ENCODE measurements at regions not wholly inside any gene's neighbourhood (a gene's known extent, or its start where the extent isn't known, plus 50 kb on each side); places are given as distances from the start of the nearest gene placed in this dataset.
A peak's percentile ranks its signal among the peaks of the same experiment; 100 is the strongest.

DNA sequence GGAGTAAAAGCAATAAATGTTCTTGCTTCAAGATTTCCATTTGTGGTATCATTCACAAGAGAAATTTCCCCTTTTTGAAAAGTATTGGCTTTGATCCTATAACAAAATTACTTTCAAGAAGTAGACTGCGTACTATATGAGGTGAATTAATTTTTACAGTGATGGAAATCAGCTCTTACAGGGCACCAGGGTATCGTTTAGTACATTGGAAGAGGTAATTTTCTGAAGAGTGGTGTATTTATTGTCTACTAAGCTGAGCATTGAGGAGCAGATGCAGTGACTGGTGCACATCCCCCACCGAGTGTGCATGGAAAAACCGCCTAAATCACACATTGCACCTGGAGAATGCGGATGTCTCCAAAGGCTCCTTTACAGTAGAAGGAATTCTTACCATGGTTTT lies 209.5 kb downstream of the SAMD5 start:
- DNase-seq, result no peak

DNA sequence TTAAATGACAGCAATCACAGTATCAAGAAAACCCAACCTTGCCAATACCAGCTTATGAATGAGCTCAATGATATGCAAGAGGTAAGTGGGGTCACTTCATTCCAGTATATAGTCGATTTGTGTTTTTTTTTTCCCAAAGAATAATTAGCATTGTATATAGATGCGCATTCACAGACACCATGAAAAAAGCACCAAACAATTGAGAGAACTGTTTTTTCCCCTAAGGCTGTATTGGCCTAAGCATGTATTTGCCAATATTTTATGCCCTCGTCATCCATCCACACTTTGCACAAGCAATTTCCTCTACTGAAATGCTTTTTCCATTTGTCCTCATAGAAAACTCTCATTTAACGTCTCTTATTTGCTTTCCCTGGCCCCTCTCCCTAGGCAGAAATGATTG lies 213.7 kb downstream of the SAMD5 start:
- no peak for DNase-seq

DNA sequence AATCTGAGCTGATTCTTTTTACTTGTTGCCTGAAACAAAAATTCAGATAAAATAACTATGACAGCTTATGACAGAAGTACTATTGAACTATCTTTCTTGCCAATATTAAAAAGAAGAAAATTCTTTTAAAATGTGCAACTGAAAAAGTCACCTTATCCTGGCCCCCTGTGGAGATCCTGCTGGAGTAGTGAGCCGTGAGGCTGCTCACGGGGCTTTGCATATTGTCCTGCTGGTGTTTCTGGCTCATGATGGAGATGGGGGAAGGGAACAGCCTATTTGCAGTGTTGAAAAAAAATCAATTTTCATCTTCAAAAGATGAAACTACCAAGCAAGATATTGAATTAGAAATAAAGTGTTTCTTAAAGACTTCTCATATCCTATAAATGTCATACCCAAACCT lies 216.0 kb downstream of the SAMD5 start:
- no peak for DNase-seq

DNA sequence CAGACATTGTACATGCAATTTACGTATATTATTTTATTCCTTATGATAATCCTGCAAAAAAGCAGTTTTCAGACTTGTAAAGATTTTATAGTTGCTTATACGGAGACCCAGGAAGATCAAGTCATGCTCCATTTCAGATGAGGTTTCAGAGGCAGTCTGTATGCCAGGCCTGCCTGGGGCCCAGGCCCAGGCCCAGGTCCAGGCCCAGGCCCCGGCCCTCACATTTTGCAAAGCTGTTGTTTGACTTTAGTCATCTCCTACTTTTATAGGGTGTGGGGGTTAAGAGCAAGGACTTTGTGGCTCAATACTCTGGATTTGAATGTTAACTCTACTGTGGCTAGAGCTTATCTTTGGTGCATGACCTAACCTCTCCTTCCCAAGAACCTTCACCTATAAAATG lies 217.9 kb downstream of the SAMD5 start:
- DNase-seq, result no peak

DNA sequence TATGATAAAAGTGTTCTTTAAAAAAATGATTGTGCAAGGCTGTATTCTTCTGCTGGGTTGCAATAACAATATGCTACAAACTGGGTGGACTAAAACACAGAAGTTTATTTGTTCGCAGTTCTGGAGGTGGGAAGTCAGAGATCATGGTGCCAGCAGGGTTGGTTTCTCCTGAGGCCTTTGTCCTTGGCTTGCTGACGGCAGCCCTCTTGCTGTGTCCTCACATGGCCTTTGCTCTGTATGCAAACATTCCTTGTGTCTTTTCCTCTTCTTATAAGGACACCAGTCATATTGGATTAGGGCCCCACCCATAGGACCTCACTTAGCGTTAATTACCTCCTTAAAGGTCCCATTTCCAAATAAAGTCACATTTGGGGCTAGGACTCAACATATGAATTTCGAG lies 220.4 kb downstream of the SAMD5 start:
- no peak for DNase-seq

DNA sequence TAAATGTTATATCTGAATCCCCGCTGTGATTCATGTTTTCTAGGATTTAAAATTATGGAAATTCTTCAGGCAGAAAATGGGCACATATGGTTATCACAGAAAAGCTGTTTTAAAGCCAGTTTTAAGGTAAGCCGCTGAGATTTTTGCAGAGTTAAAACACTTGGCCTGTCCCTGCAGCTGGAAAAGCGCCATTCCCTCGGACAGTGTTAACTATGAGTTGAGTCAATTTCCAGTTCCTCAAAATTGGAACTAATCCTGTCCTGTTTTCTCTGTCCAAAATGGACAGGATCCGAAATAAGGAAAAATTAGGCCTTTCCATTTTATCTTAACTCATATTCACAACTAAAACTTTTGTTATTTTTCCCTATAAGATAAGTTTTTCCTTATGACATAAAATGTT lies 225.2 kb downstream of the SAMD5 start:
- peak; percentile 29 for DNase-seq

DNA sequence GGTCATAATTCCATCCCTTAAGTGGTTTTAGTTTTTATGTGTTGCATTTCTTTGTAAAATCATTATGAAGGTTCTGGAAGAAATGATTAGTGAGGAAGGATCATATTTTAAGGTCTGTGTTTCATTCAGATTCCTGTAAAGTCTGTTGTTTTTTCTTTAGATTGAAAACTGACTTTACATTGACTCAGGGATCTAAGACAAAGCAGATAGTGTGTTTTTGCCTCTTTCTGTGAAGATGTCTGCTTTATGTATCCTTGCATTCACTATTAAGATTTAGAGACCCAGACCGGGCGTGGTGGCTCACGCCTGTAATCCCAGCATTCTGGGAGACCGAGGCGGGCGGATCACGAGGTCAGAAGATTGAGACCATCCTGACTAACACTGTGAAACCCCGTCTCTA lies 225.7 kb downstream of the SAMD5 start:
- DNase-seq, result no peak

DNA sequence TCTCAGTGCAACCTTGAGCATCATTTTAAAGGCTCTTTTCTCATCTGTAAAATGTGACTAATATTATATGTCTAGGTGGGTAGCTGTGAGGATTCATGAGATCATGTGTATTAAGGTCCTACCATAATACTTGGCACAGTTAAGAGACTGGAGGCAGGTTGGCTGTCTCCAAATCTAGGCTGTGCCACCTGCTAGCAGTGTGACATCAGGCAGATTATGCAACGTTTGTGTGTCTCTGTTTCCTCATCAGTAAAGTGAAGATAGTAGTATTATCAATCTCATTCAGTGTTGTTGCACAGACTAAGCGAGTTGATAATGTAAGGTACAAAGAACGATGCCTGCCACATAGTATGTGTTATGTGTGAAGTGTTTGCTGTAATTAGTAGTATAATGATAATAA lies 227.4 kb downstream of the SAMD5 start:
- DNase-seq, result no peak

DNA sequence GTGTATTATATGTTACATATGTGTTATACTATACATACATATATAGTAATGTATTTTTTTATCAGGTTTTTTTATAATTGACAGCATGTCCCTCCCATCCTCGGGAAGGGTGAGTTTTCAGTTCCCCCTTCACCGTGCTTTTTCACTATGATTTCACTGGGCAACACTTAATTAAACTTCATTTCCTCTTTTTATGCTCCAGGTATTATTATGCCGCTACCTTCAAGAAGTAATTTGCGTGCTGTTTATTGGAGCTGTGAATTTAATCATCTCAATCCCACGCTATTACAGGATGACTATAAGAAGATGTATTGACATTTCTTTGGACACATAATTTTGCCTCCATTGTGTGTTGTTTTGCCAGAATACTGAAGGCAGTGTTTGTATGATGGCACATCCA lies 228.6 kb downstream of the SAMD5 start:
- DNase-seq, result no peak

DNA sequence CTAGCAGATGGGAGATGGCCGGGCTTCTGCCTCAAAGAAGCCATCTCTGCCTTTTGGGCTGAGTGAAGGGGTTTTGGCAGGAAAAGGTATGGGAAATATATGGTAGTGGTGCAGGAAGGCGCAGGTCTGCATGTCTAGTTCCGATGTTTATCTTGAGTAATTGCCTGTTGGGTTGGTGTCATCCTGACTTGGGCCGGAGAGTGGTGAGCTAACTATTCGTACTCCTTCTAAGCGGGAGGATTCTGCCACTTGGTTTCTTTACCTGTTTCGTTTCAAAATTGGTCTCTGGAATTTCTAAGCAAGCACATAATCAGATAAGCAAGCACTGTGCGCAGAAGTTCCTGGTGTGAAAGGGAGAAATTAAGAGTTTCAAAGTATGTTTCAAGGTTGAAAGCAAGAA lies 229.6 kb downstream of the SAMD5 start:
- no peak for DNase-seq

DNA sequence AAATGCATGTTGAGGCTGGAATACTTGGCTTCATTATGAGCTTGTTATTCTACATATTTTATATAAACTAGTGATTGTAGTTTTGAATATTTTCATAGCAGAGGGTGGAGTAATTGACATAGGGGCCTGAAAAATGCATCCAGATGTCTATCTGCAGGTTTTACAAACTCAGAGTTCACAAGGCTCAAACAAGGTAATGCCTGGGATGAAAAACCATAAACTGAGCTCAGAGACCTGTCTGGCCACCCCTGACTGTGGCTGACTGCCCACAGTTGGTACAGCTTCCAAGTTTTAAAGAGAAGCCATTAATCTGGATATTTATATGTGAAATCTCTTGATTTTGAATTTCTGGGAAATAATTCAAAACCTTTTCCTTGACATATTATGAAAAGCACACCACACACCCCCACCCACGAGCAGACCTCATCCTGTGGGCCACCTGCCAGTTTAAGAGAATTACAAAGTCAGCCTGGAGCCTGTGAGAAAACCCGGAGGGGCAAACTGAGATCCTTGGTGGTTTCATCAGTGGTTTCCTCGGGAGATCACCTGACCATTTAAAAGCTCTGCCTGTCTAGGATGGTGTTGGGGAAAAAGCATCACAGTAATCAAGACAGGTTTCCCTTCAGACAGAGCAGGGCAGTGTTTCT lies 230.1 kb downstream of the SAMD5 start:
- DNase-seq, result peak; percentile 70

DNA sequence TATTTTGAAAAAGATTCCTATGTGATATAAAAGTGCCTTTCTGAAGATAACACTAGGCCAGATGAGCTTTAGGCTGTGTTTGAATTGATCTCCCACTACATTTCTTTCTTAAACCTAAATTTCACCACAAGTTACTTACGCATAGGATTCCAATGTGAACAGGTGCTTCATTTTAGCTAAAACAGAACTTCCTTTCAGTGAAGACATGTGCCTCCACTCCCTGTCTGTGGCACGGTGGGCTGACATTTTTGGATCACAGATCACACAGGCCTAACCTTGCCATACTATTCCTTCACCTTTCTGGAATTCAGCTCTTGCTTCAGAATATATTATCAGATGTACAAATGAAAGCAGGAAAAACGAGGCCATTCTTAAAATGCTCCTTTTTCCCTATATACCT lies 231.8 kb downstream of the SAMD5 start:
- no peak for DNase-seq

DNA sequence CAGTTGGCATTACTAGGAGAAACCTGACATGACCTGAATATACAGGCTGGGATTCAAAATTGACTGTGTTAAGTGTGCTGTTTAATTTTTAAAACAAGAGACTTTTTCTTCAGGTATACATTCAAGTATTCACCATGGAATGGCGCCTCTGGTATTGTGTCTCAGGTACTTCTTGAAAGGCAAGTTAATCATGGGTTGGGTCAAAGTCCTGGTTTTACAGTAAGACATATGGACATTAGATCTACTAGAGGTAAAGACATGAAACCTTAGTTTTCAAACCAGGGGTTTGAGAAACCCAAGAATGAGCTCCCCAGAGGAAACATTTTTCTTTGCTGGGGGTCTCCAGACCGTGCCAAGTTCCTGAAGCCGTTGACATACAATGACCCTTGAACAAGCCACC lies 232.4 kb downstream of the SAMD5 start:
- DNase-seq, result no peak

DNA sequence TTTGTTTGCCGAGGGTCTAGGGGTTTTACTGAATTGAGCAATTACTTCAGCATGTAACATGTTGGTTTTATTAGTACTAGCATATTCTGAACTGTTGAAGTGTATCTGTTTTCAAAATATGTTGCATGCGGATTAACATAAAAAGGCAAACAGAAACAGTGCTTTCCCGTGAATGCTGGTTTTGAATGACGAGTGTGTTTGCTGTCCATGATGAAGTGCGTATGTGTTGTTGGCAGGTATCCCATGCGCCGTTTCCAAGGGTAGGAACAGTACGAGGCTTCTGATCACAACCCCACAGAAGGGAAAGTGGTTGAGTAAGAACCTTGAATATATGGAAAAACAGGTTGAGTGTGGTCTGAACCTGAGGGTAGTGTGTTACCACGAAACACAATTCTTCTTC lies 232.9 kb downstream of the SAMD5 start:
- DNase-seq, result peak; percentile 44

DNA sequence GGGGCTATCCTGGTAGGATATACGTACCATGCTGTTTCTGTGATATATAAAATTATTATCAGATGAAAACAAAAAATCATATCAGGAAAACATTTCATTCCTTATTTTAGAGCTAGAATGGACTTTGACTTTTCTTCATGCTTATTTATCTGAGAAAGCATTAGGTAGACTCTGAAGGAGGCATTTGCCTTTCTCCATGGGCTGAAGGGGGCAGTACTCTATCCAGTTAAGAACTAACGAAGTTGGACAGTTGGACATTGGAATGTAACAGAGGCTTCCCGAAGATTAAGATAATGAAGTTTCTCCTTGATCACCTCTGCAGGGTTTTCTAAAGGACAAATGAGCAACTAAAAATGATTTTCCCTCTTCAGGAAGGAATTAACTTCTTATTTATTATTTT lies 233.9 kb downstream of the SAMD5 start:
- DNase-seq, result no peak

DNA sequence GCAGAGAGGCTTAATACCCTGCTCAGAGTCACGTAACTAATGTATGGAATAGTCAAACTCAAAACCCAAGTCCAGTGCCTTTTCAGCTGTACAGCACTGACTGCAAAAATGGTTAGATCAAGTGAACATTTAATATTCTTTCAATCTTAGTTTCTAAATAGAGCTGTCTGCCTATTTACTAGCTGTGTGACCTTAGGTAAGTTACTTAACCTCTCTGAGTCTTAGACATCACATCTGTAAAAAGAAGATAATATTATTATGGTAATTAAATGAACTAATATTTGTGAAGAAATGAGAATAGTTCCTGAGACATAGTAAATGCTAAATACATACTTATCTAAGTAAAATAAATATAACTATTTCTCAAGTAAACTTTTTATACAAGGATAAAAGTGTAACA lies 235.5 kb downstream of the SAMD5 start:
- DNase-seq, result no peak

DNA sequence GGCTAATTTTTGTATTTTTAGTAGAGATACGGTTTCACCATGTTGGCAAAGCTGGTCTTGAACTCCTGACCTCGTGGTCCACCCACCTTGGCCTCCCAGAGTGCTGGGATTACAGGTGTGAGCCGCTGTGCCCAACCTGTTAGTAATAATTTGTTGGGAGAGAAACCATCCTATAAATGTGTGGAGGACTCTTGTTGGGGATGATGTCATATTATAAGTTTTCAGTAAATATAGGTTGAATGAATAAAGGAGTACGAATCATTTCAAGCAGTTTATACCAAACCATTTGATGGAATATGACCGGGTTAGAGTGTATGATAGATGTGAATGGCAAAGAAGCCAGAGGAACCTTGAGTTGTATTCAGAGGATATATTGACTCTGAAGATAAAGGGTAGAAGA lies 240.8 kb downstream of the SAMD5 start:
- no peak for DNase-seq

DNA sequence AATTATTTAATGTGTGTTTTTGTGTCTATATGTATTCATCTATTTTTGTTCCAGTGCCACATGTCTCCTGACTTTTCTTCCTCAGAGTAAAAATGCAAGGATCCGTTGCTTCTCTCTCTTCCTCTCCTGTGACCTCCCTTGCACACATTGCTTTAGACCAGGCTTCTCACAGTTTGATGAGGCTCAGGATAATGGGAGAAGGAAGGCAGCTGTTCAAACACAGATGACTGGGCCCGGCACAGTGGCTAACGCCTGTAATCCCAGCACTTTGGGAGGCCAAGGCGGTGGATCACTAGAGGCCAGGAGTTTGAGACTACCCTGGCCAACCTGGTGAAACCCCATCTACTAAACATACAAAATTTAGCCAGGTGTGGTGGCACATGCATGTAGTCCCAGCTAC lies 241.9 kb downstream of the SAMD5 start:
- no peak for DNase-seq

DNA sequence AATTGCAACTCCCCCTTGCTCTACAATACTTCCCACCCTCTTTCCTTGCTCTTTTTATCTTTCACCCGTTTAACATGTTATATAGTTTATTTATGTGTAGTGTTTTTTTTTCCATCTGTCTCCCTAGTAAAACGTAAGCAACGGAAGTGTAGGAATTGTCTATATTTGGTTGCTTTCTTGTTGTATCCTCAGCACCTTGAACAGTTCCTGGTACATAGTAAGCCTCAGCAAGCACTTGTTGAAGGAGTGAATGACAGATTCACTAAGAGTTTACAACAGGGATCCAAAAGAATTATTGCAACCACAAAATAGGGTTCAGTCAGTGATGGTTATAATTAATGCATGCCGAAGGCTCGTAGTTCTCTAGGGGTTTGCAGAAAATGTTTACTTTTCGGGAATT lies 242.7 kb downstream of the SAMD5 start:
- DNase-seq, result no peak

DNA sequence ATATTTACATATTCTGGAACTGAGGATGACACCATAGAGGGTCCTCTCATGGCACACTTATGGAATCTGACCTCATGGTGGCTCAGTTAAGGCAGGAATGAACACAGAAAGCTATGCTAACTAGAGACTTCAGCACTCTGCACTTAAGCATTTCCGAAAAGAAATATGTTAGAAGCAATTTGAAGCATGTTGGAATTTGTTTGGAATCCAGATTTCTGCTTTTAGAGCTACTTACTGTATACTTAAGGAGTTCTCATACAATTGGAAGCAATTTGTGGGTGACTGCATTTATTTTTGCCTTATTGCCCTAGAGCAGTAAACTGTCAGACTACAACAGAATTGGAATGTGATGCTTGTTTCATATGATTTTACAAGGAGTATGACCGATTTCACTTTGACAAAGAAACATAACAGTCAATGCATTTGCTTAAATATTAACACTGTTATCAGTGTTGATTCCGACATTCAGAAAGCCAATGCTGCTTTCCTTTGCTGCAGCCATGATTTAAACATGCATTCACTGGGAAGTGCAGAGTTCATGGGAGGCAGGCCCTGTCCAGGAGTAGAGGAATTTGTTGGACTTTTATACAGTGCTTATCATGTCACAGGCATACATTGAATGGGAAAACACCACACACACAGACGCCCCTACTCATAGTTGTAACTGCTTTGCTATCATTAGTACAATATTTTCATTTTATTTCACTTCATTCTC lies 244.4 kb downstream of the SAMD5 start:
- DNase-seq, result no peak

DNA sequence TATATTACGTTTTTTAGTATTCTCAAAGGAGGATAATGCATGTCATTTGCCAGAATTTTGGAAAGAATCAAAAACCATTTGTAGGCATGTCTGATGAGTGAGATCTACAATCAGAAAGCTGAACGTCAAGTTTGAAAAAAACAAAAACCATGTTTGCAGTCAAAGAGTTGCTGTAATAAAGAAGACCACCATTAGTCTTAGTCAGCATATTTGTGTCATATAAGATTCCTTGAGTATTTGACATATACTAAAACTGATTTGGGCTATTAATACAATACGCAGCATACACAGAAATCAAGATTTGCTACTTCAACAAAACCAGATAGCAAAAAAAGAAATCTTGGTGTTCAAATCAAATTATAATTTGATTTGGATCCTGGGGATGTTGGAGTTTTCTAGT lies 247.5 kb downstream of the SAMD5 start:
- DNase-seq, result no peak

DNA sequence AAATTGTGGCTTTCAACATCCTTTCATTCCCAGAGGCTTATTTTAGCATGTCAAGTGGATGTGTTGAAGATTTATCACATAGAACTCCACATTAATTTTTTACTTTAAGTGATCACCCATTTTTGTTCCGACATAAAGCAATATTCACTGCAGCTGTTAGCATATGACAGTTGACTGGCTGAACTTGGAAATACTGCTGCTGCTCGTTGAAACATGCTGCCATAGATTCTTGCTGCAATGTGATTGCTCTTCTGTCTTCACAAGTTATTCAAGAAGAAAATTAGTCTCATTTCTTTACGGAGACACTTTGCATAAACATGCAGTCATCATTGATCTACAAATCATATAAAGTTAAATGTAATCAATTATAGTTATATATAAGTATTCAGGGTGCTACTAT lies 248.4 kb downstream of the SAMD5 start:
- DNase-seq, result no peak

DNA sequence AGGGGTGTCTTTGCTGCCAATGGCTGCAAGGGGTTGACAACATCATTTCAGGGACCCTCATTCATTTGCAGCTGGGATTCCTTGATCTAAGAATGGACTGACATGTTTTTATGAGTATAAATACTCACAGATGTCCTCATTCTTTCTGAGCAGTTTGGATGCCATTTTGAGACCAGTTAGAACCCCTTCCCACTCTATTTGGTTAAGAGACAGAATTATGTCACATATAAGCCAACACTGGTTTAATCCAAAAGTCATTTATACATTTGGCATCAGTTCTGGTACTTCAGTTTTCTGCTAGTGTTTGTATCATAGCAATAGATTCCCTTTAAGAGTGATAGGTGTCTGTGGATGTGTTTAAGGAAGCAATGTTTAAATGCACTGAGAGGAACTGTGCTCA lies 248.8 kb downstream of the SAMD5 start:
- no peak for DNase-seq

DNA sequence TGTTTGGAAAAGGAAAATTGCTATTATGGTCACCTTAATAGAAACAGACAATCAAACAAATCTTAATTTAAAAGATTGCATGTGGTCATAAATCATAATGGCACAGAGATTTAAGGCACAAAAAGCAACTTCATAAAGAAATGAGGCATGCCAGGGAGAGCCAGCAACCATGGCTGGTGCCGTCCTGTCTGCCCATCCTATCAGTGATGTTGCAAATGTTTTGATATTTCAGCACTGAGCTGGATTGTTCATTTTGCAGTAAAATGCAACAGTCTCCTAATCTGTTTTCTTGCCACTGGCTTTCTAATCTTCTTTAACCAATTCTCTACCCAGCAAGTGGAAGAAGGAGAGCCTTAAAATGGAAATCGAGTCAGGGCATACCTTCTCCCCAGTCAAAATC lies 249.8 kb downstream of the SAMD5 start:
- no peak for DNase-seq

DNA sequence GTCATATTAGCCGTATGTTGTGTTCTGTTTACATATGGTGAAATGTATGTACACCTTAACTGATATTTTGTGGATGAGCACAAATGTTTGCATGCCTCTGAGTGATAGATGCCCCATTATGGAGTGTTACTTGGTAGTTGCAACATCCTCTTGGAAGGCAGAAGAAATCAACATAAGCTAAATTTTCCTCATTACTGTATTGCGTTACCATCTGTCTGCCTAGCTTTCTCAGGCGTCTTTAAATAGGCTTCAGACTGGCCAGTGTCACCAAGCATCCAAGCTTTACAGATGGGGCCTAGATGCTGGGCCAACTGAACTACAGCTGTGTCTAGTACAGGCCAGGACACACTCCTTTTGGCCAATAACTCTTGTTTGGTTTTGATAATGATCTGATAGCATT lies 250.6 kb downstream of the SAMD5 start:
- no peak for DNase-seq

Data from femur (tissue), 1 donor.